ENCODE measurements at regions not wholly inside any gene's neighbourhood (a gene's known extent, or its start where the extent isn't known, plus 50 kb on each side); places are given as distances from the start of the nearest gene placed in this dataset.
"Not testable (repeated sequence)": the region's sequence is repeated elsewhere in the genome, so short reads cannot be mapped to it uniquely, and the experiment has no call there.

GRCh38 chr4:107389965-107390364 is 330.1 kb downstream of the PAPSS1 start:
- DNase-seq, result no peak

GRCh38 chr4:107388736-107389274 is 331.2 kb downstream of the PAPSS1 start:
- DNase-seq, result no peak

DNA sequence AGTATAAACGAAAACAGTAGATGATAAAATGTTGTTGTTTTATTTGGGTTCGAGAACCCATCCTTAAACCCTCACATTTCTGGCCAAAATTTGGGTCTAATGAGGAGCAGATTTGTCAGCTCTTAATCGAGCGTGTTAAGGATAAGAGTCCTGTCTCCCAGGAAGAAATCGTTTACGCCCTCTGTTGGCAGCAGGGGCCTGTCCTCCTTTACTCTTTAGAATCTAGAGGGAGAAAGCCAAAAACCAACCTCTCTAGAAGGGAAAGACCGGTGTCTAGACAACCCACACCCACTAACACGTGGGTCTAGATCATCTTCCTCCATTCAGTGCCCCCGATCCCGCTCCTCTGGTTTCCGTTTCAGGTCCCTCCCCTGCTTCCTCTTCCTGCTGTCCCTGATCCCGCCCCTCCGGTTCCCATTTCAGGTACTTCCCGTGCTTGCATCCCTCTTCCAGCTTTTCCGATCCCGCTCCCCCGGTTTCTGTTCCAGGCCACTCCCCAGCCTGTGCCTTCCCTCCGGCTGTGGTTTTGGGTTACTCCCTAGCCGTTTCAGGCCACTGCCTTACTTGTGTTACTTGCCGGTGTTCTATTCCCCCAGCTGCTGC is 339.1 kb downstream of the PAPSS1 start:
- peak; percentile 48 for DNase-seq

- DNase-seq, result peak; percentile 7
Measured at GRCh38 chr4:107380190-107380589, 339.8 kb downstream of the PAPSS1 start.

DNA sequence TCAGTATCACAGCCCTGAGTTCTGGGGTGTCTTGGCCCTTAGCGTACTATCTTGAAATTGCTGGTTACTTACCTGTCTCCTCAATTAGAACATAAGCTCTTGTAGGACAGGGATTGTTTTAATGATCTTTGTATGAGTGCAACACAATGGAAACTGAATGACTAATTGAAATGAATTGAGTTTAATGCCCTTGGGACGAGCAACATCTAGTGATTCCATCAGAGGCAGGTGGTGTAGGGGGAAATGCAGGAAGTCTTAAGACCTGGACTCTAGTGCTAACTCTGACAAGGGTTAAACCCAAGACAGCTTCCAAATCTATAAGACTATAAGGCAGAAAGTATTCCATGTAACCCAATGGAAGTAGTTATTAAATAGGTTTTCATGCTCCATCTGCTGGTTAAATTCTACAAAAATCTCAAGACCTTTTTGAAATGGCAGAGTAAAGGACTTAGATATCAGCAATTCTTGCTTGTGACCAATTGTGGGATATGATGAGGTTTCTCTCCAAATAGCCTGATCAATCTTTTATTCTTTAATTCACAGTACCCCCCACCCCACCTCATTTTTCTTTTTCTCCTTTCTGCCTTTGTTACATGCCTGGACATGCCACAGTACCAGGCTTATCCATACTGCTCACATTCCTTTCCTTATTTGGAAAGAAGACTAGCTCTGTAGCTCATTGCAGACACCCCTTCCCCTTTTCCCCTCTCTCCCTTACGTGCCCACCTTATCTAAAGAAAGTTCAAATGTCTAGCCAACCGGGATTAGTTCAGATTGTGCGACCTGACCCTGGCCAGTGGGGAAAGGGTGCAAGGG is 340.8 kb downstream of the PAPSS1 start:
- peak; percentile 41 for DNase-seq

GRCh38 chr4:107376293-107376692 is 340.2 kb upstream of the DKK2 start:
- no peak for DNase-seq

DNA sequence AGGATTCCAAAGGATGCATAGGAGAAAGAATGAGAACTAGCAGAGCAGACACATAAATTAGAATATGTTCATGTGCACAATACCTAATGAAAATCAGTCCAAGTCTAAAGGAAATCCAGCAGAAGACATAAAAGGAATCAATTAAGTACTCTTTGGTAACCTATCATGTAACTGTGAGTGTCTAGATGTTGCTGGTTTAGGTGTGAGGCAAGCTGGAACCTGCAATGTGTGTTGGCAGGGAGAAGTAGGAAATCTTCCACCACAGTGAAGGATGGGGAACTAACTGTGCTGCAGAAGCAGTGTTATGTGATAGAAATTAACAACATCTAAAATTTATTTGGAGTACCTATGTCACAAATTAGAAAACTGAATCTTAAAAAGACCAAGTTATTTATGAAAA is 330.8 kb upstream of the DKK2 start:
- DNase-seq, result no peak

GRCh38 chr4:107366016-107366735 is 330.1 kb upstream of the DKK2 start:
- DNase-seq, result no peak

- DNase-seq, result no peak
Measured at GRCh38 chr4:107363125-107363524, 327.0 kb upstream of the DKK2 start.

- DNase-seq, result no peak
Measured at GRCh38 chr4:107359208-107359607, 323.1 kb upstream of the DKK2 start.

DNA sequence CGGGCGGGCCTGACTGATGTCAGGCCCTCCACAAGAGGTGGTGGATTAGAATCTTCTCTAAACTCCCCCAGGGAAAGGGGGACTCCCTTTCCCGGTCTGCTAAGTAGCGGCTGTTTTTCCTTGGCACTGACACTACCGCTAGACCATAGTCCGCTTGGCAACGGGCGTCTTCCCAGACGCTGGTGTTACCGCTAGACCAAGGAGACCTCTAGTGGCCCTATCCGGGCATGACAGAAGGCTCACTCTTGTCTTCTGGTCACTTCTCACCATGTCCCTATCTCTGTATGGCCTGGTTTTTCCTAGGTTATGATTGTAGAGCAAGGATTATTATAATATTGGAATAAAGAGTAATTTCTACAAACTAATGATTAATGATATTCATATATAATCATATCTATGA is 318.2 kb upstream of the DKK2 start:
- DNase-seq, result peak; percentile 13

- no peak for DNase-seq
Measured at GRCh38 chr4:107351196-107351595, 315.1 kb upstream of the DKK2 start.

DNA sequence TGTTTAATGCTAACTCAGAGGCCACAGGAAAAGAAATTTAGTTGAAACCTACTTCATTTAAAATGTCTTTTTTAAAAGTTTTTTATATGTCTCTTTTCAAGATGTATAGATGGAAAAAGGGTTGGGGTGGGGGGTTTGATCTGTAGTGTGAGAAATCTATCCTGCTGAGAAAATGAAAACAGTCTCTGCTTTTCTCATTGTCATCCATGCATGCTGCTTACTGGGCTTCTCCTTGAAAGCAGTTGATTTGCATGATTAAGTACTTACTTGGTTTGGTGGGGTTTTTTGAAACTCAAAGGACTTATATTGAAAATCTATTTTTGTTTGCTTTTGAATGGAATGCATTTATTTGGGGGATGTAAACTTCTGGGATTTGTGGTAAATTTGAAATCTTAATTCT is 313.6 kb upstream of the DKK2 start:
- DNase-seq, result no peak

DNA sequence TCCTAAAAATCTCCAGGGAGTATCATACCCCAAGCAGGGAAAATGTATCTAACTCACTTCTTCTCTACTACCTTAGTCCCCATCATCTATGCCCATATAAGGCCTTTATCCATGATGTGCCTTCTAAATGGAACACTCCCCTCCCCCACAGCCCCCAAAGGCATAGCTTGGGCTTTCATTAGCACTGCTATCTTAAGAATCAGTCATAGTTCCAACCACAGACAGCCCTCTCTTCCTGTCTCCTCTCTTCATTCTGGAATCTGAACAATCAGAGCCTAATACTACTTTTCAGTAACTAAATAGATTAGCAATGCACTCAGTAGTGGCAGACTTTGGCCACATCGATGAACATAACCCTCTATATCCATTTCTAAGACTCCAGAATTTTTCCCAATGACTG is 313.2 kb upstream of the DKK2 start:
- DNase-seq, result peak; percentile 71

DNA sequence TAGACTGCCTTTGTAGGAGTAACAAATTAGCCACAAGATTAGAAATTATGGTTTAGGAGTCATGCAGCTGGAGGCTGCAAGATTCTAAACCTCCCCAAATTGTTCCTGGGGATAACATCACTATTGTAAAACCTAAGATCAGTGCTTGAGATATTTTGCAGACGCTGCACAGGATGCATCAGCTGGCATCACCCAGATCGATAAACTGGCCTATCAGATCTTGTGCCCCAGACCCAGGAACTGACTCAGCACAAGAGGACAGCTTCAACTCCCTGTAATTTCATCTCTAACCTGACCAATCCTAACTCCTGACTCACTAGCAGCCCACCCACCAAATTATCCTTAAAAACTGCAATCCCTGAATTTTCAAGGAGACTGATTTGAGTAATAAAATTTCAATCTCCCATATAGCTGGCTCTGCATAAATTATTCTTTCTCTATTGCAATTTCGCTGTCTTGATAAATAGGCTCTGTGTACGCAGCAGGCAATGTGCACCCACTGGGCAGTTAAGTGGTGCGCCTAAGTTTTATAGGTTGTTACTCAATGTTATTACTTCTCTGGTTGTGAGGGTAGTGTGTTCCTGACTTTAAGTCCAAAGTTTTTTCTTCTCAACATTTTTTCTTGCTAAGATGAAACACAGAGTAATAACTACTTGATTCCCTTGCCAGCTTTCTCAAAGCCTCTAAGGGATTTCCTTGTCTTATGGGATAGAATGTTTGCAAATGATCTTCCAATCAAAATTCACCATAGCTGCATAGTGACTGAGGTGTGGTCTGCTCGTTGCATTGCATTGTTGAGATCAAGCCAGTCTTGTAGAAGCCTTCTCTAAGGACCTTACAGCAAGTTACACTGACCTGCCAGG is 312.3 kb upstream of the DKK2 start:
- DNase-seq, result no peak

GRCh38 chr4:107333518-107333917 is 297.4 kb upstream of the DKK2 start:
- no peak for DNase-seq

DNA sequence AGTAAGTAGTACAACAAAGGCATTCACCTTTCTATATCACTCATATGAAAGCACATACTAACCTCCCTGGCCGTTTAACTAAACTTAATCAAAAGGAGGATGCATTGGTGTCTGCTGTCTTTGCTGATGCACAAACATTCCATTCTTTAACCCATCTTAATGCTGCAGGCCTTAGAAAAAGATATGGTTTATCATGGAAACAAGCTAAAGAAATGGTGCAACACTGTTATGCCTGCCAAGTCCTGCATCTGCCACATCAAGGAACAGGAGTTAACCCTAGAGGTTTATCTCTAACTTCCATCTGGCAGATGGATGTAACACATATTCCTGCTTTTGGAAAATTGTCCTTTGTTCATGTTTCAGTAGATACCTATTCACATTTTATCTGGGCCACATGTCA is 296.5 kb upstream of the DKK2 start:
- not testable (repeated sequence) for DNase-seq

DNA sequence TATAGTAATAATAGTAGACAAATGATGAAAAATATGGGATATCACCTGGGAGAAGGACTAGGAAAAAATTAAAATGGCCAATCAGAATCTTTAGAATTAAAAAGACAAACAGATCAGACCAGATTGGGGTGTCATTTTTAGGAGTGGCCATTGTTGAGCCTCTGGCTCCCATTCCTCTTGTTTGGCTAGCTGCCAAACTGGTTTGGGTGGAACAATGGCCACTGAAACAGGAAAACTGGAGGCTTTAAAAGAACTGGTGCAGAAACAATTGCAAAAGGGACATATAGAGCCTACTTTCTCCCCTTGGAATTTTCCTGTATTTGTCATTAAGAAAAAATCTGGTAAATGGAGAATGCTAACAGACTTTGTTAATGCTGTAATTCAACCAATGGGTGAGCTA is 294.8 kb upstream of the DKK2 start:
- DNase-seq, result no peak

GRCh38 chr4:107319386-107319785 is 283.3 kb upstream of the DKK2 start:
- no peak for DNase-seq

DNA sequence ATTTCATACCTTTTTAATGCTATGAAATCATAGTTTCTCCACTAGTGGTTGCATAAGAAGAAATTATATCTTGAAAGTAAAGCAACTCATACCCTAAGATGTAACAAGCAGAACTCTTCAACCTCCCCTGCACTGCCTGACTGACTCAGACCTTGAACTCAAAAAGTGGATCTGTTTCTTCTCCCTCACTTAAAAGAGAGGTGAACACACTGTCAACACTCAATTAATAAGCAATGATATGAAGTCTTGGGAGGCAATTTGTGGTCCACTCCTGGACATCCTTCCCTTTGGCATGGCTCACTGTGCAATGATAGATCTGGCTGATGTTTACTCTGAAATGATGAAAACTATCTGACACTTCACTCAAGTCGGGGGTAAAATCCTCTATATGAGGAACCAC is 282.0 kb upstream of the DKK2 start:
- DNase-seq, result peak; percentile 12

- DNase-seq, result peak; percentile 41
Measured at GRCh38 chr4:107317611-107318010, 281.5 kb upstream of the DKK2 start.

GRCh38 chr4:107315584-107315983 is 279.5 kb upstream of the DKK2 start:
- no peak for DNase-seq

- DNase-seq, result no peak
Measured at GRCh38 chr4:107314156-107314555, 278.0 kb upstream of the DKK2 start.

Measured in EL (cell line).